Choroid plexus epithelial cell (primary cell): ENCODE measurements at regions not wholly inside any gene's neighbourhood (a gene's known extent, or its start where the extent isn't known, plus 50 kb on each side); places are given as distances from the start of the nearest gene placed in this dataset.

ENCODE experiments used
- DNase-seq: peaks from one replicate; pipeline ENCODE4 v3.0.0-alpha.2; 2010; ENCODE audit warnings: low read depth
- H3K4me3 ChIP-seq: 2 replicates; pipeline ENCODE4 v1.5.1; 2011; ENCODE audit warnings: low read depth, mild to moderate bottlenecking, control low read depth, low read length, moderate library complexity
- CTCF ChIP-seq: conservative IDR thresholded peaks from 2 replicates; pipeline ENCODE4 v1.5.1; 2011; ENCODE audit warnings: low read depth, mild to moderate bottlenecking, control low read depth, inconsistent platforms, low read length, moderate library complexity

GRCh38 chr11:11211888-11212287 is 141.2 kb downstream of the CSNK2A3 start:
- no peak overlapping the region for H3K4me3 ChIP-seq
- no peak for DNase-seq
- no peak for TF ChIP-seq CTCF

- DNase-seq, result no peak
- TF ChIP-seq CTCF, result no peak
- H3K4me3 ChIP-seq, result no peak overlapping the region
Measured at GRCh38 chr11:11211186-11211585, 141.9 kb downstream of the CSNK2A3 start.

DNA sequence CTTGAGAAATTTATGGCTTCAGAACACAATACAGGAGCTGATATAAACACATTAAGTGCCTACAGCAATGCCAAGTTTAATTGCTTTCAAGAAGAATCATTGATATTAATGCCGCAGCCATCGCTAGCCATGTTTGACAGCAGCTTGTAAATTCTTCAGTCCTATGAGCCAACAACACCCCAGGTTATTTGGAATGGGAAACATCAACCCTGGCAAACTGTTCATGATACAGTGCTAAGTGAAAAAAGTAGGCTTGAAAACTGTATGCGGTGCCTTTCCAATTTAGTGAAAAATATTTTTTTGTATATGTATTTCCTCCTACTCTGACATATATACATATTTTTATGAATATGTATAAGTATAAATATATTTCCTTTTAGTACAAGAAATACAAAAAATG is 142.6 kb downstream of the CSNK2A3 start:
- H3K4me3 ChIP-seq, result no peak overlapping the region
- no peak for DNase-seq
- TF ChIP-seq CTCF, result no peak

DNA sequence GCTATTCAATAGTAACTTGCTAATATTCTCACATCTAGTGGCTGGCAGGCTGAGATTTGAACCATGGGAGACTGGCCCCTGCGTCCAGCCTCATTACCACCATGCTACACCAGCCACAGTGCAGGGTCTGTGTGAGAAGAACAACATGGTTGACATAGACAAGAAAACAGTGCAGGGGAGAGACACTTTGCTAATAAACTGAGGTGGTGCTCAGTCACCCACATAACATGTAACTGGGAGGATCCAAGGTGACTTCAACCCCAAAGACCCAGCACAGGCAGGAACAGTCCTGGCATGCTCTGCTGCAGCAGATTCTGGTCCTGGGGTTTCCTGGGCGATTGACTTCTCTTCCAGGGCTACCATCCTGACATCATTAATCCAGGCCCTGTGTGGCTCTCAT is 143.1 kb downstream of the CSNK2A3 start:
- no peak overlapping the region for H3K4me3 ChIP-seq
- no peak for DNase-seq
- no peak for TF ChIP-seq CTCF

DNA sequence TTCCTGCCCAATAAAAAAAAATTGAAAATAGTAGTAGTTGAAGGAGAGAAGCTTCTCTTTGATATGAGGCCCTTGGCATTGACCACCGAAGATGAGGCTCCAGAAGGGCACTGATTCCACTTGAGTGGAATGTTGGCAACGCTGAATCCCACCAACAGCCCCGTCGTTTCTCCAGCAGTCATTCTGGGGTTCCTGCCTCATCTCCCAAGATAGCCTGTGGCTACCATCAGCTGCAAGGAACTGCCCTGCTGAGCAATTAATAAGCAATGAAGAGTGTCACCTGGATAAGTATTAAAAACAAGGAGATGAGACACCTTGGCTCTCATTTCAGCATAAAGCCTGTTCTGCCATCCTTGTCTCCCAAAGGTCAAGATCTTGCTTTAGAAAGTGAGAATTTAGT is 144.1 kb downstream of the CSNK2A3 start:
- no peak for DNase-seq
- no peak for TF ChIP-seq CTCF
- H3K4me3 ChIP-seq, result no peak overlapping the region

- no peak for TF ChIP-seq CTCF
- no peak for DNase-seq
- H3K4me3 ChIP-seq, result no peak overlapping the region
Measured at GRCh38 chr11:11207428-11207827, 145.6 kb downstream of the CSNK2A3 start.

DNA sequence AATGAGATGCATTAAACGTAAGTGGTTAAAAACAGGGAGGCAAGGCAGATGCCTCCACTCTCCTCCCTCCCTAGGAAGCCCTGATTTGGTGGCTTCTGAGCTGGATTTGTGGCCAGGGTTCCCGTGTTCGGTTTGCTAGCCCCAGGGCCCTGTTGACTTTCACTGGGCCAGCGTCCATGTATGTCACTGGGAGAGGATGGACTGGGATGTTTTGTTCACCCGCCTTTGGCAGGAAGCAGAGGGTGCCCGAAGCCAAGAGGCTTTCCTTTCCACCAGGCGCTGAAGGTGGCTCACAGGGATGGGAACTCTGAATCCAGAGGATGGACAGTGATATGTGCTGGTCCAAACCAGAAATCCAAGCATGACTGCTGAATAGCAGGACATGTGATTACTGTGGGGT is 146.6 kb downstream of the CSNK2A3 start:
- no peak for DNase-seq
- no peak for TF ChIP-seq CTCF
- H3K4me3 ChIP-seq, result no peak overlapping the region
